K562 (cell line): ENCODE measurements at regions not wholly inside any gene's neighbourhood (a gene's known extent, or its start where the extent isn't known, plus 50 kb on each side); places are given as distances from the start of the nearest gene placed in this dataset.

Experiments used
- ATAC-seq: fragments of 200-7000 bp; cut with Tn5 transposase; 3 replicates; pipeline ENCODE4 v1.9.1; 2020; ENCODE audit warnings: moderate library complexity
- BruUV-seq: library from RNA; stranded (reverse); fragments of 400-500 nt; replicated peaks from 2 replicates; lab custom pipeline; 2021; lab: Mats Ljungman, UMichigan
- CTCF ChIA-PET: fragments of 300-600 bp; formaldehyde crosslinking; extraction: SDS; loops from one replicate; lab custom pipeline; 2021; ENCODE audit warnings: low intra/inter-chr PET ratio; lab: Yijun Ruan, JAX
- POLR2A ChIA-PET: fragments of 300-600, 350-650 bp; sonication (Branson Sonifier 250); formaldehyde crosslinking; extraction: SDS; loops from one replicate; lab custom pipeline; 2021; ENCODE audit warnings: antibody characterized with exemption, inconsistent platforms; lab: Yijun Ruan, JAX
- DNase-seq, 4 experiments: peaks; one replicate each; pipeline versions ENCODE4 v3.0.0 to v3.0.0-alpha.2; 2011 to 2018; ENCODE audit warnings: low spot score in 3 of 4, mixed read lengths in 3 of 4; ENCODE audit errors: extremely low read depth in 1 of 4
- FAIRE-seq: peaks from 2 replicates; lab custom pipeline; 2011; peaks lifted over from hg19 to GRCh38; lab: Jason Lieb, UNC
- H2AFZ ChIP-seq: 2 replicates; pipeline ENCODE4 v1.6.0; 2011; ENCODE audit warnings: low read depth, low read length, control low read depth, inconsistent platforms
- H3K27ac ChIP-seq: fragments of 200-600 bp; 3 replicates; pipeline ENCODE4 v1.8.0; 2011; ENCODE audit warnings: low read depth, mild to moderate bottlenecking, control low read depth, inconsistent platforms, low read length, moderate library complexity, mixed read lengths; ENCODE audit errors: extremely low read depth
- H3K27me3 ChIP-seq, 2 experiments: fragments of 300-600 bp in 1 of 2; 2 replicates in 1 of 2; 3 replicates in 1 of 2; pipeline versions ENCODE4 v1.6.0 to v1.8.0; 2011; ENCODE audit warnings: inconsistent platforms in 2 of 2, low read length in 2 of 2, mild to moderate bottlenecking in 1 of 2, mixed read lengths in 1 of 2, moderate library complexity in 1 of 2; ENCODE audit not compliant: control insufficient read depth in 2 of 2, insufficient read depth in 2 of 2
- H3K36me3 ChIP-seq: fragments of 300-600 bp; 3 replicates; pipeline ENCODE4 v1.8.0; 2011; ENCODE audit warnings: mild to moderate bottlenecking, low read length, inconsistent platforms; ENCODE audit not compliant: control insufficient read depth, insufficient read depth
- H3K4me1 ChIP-seq, 2 experiments: fragments of 200-600 bp in 1 of 2; replicated peaks in 1 of 2; 2 replicates in 1 of 2; 3 replicates in 1 of 2; pipeline versions ENCODE4 v1.5.1 to v1.8.0; 2011; ENCODE audit warnings: inconsistent platforms in 2 of 2, low read length in 2 of 2, mild to moderate bottlenecking in 1 of 2, mixed read lengths in 1 of 2, moderate library complexity in 1 of 2; ENCODE audit not compliant: control insufficient read depth in 2 of 2, insufficient read depth in 2 of 2
- H3K4me2 ChIP-seq: 2 replicates; pipeline ENCODE4 v1.6.1; 2011; ENCODE audit warnings: low read length, control low read depth, inconsistent platforms, mixed read lengths; ENCODE audit not compliant: insufficient read depth
- H3K4me3 ChIP-seq: fragments of 200-600 bp; sonication (generic), shearing (Covaris generic); 2 replicates; pipeline ENCODE4 v1.5.1; 2016; ENCODE audit warnings: control low read depth, inconsistent platforms
- H3K79me2 ChIP-seq: fragments of 200-600 bp; 3 replicates; pipeline ENCODE4 v1.8.0; 2011; ENCODE audit warnings: low read length, inconsistent platforms; ENCODE audit not compliant: control insufficient read depth, insufficient read depth
- H3K9ac ChIP-seq, 2 experiments: 2 replicates each; pipeline versions ENCODE4 v1.6.0 to v1.6.1; 2011; ENCODE audit warnings: low read depth in 2 of 2, low read length in 2 of 2, control low read depth in 1 of 2, inconsistent platforms in 1 of 2, mild to moderate bottlenecking in 1 of 2, mixed read lengths in 1 of 2; ENCODE audit not compliant: insufficient read depth in 1 of 2
- H3K9me1 ChIP-seq: one replicate; pipeline ENCODE4 v1.6.0; 2011; ENCODE audit warnings: inconsistent platforms, mild to moderate bottlenecking, low read length, moderate library complexity; ENCODE audit not compliant: control insufficient read depth, insufficient read depth
- H3K9me3 ChIP-seq: replicated peaks from 2 replicates; pipeline ENCODE4 v1.5.1; 2011; ENCODE audit warnings: low read depth, low read length, inconsistent platforms; ENCODE audit not compliant: control insufficient read depth, insufficient read depth
- H4K20me1 ChIP-seq: replicated peaks from 2 replicates; pipeline ENCODE4 v1.6.1; 2011; ENCODE audit warnings: low read length, inconsistent platforms, mixed read lengths; ENCODE audit not compliant: control insufficient read depth, insufficient read depth
- FIP1L1 ChIP-seq: fragments of 200-400 bp; formaldehyde crosslinking; IDR thresholded peaks from 2 replicates; pipeline ENCODE4 v1.6.1; 2018; ENCODE audit warnings: mild to moderate bottlenecking, low read depth, low read length; ENCODE audit not compliant: poor library complexity, severe bottlenecking
- NELFE ChIP-seq: IDR thresholded peaks from 2 replicates; pipeline ENCODE4 v1.6.1; 2011; ENCODE audit warnings: mild to moderate bottlenecking; ENCODE audit not compliant: insufficient read depth, insufficient read length
- NUFIP1 ChIP-seq: fragments of 450-650 bp; IDR thresholded peaks from 2 replicates; pipeline ENCODE4 v1.6.1; 2018; ENCODE audit not compliant: partially characterized antibody
- ZNF165 ChIP-seq: fragments of 250-450 bp; sonication (Bioruptor Pico); IDR thresholded peaks from 2 replicates; pipeline ENCODE4 v1.4.0; 2020; ENCODE audit warnings: borderline replicate concordance
- ZNF586 ChIP-seq: fragments of 450-650 bp; formaldehyde crosslinking; conservative IDR thresholded peaks from 2 replicates; pipeline ENCODE4 v1.4.0; 2020; ENCODE audit warnings: mild to moderate bottlenecking, moderate library complexity
- WGBS: fragments of 100-300 bp; shearing (Covaris generic); methylation state at CpG from one replicate; pipeline ENCODE4 v1.1.6; 2016; ENCODE audit warnings: low coverage, mixed read lengths; ENCODE audit not compliant: insufficient coverage; ENCODE audit errors: missing lambda C conversion rate; 5-methylcytosine and 5-hydroxymethylcytosine counted together
- in situ Hi-C: fragments of 300-500 bp; cut with MboI; formaldehyde crosslinking; loops from 4 replicates; pipeline ENCODE4 v1.15.0; 2018; ENCODE audit warnings: inconsistent platforms, mixed read lengths
- intact Hi-C: fragments of 100-400 bp; cut with micrococcal nuclease; formaldehyde crosslinking; loops from 2 replicates; pipeline ENCODE4 v1.14.2; 2022
- TF ChIP-seq, protein P1 (sequence below): sonication (generic); formaldehyde crosslinking; IDR thresholded peaks from 2 replicates; pipeline ENCODE4 v1.8.1; 2023; ENCODE audit warnings: mild to moderate bottlenecking, missing genetic modification reagents

DNA sequence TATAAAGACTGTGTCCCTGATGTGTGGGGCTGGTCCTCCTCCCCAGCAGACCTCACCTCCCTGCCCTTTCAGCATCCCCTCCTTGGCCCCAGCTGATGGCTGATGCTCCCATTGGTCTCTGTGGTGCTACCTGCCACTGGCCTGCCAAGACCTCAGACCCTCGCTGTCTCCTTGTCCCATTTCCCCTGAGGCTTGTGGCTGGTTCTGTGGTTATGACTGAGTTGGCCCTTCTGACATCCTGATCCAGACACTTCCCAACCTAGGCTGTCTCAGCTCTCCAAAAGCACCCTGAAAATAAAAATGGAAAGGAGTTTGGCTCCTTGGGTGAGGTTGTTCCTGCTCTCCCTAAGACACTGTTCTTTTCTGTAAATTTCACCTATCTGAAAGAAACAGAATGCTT lies 214.2 kb downstream of the RPS24 start:
- no peaks in the 10 kb centered on the region for H3K4me1 ChIP-seq
- H3K4me2 ChIP-seq: no peak overlapping the region
- H4K20me1 ChIP-seq: no peaks in the 10 kb centered on the region
- H3K36me3 ChIP-seq: no peaks in the 10 kb centered on the region
- no peak for ATAC-seq
- TF ChIP-seq ZNF165 (no peak), FIP1L1 (no peak), NELFE (no peak), NUFIP1 (no peak), ZNF586 (CRISPR knock-in tag) (no peak)
- TF ChIP-seq, protein P1, sequence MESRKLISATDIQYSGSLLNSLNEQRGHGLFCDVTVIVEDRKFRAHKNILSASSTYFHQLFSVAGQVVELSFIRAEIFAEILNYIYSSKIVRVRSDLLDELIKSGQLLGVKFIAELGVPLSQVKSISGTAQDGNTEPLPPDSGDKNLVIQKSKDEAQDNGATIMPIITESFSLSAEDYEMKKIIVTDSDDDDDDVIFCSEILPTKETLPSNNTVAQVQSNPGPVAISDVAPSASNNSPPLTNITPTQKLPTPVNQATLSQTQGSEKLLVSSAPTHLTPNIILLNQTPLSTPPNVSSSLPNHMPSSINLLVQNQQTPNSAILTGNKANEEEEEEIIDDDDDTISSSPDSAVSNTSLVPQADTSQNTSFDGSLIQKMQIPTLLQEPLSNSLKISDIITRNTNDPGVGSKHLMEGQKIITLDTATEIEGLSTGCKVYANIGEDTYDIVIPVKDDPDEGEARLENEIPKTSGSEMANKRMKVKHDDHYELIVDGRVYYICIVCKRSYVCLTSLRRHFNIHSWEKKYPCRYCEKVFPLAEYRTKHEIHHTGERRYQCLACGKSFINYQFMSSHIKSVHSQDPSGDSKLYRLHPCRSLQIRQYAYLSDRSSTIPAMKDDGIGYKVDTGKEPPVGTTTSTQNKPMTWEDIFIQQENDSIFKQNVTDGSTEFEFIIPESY (CRISPR knock-in tag): no peak
- TF ChIP-seq, all 486 proteins: peak for 0
- BruUV-seq: no TSS peak
- no peak overlapping the region for H2AFZ ChIP-seq
- DNase-seq (no peak), FAIRE-seq (no peak)
- intact Hi-C loops: no loop called here
- no peak overlapping the region for H3K27ac ChIP-seq
- no peaks in the 10 kb centered on the region for H3K9me3 ChIP-seq
- no peaks in the 10 kb centered on the region for H3K79me2 ChIP-seq
- POLR2A ChIA-PET: no interaction called here
- H3K9me1 ChIP-seq: no peaks in the 10 kb centered on the region
- WGBS: 0% methylated on average over 1 of the region's 1 CpG
- no peak overlapping the region for H3K9ac ChIP-seq
- H3K4me3 ChIP-seq: no peak overlapping the region
- CTCF ChIA-PET: no interaction called here
- in situ Hi-C loops: no loop called here
- peaks cover 9 to 38% of the 10 kb centered on the region in 2 experiments; a peak in 4 of 5 replicates for H3K27me3 ChIP-seq
